GM19463 (cell line): ENCODE measurements at regions not wholly inside any gene's neighbourhood (a gene's known extent, or its start where the extent isn't known, plus 50 kb on each side); places are given as distances from the start of the nearest gene placed in this dataset.

Experiments used
- ATAC-seq: cut with Tn5 transposase; IDR thresholded peaks from one replicate; pipeline ENCODE4 v1.9.1; 2021; ENCODE audit warnings: mild to moderate bottlenecking, moderate library complexity; ENCODE audit not compliant: unreplicated experiment

GRCh38 chr13:65095161-65096082 lies 2134.7 kb downstream of the PCDH9 start:
- ATAC-seq: no peak

- ATAC-seq: no peak
Observed at GRCh38 chr13:65093357-65093756, 2136.8 kb downstream of the PCDH9 start.

- ATAC-seq: no peak
Observed at GRCh38 chr13:65091031-65091430, 2139.1 kb downstream of the PCDH9 start.

- ATAC-seq: no peak
Observed at GRCh38 chr13:65090186-65090585, 2139.9 kb downstream of the PCDH9 start.

GRCh38 chr13:65088906-65089305 lies 2141.2 kb downstream of the PCDH9 start:
- ATAC-seq: no peak

GRCh38 chr13:65085977-65086376 lies 2144.2 kb downstream of the PCDH9 start:
- no peak for ATAC-seq

GRCh38 chr13:65074248-65074647 lies 2155.9 kb downstream of the PCDH9 start:
- no peak for ATAC-seq

- no peak for ATAC-seq
Observed at GRCh38 chr13:65064967-65065366, 2165.2 kb downstream of the PCDH9 start.

GRCh38 chr13:65063753-65064152 lies 2166.4 kb downstream of the PCDH9 start:
- ATAC-seq: no peak

GRCh38 chr13:65057986-65058385 lies 2172.2 kb downstream of the PCDH9 start:
- ATAC-seq: no peak

GRCh38 chr13:65054277-65054676 lies 2175.9 kb downstream of the PCDH9 start:
- ATAC-seq: no peak

GRCh38 chr13:65036999-65037398 lies 2193.1 kb downstream of the PCDH9 start:
- ATAC-seq: no peak

- ATAC-seq: no peak
Observed at GRCh38 chr13:65035302-65035701, 2194.8 kb downstream of the PCDH9 start.

GRCh38 chr13:65034266-65034665 lies 2195.9 kb downstream of the PCDH9 start:
- ATAC-seq: no peak

GRCh38 chr13:65032825-65033224 lies 2197.3 kb downstream of the PCDH9 start:
- ATAC-seq: no peak

GRCh38 chr13:65028101-65028500 lies 2202.0 kb downstream of the PCDH9 start:
- no peak for ATAC-seq

- ATAC-seq: no peak
Observed at GRCh38 chr13:65026505-65026904, 2203.6 kb downstream of the PCDH9 start.

- no peak for ATAC-seq
Observed at GRCh38 chr13:65011378-65011777, 2218.8 kb downstream of the PCDH9 start.

- no peak for ATAC-seq
Observed at GRCh38 chr13:64997438-64997837, 2232.7 kb downstream of the PCDH9 start.

- peak; percentile 87 for ATAC-seq
Observed at GRCh38 chr13:64993514-64994164, 2236.5 kb downstream of the PCDH9 start.

GRCh38 chr13:64992314-64992713 lies 2237.8 kb downstream of the PCDH9 start:
- no peak for ATAC-seq

GRCh38 chr13:64985075-64985474 lies 2245.1 kb downstream of the PCDH9 start:
- no peak for ATAC-seq
